Pancreas (tissue), 10 donors: ENCODE measurements at regions not wholly inside any gene's neighbourhood (a gene's known extent, or its start where the extent isn't known, plus 50 kb on each side); places are given as distances from the start of the nearest gene placed in this dataset.
"Not testable (repeated sequence)": the region's sequence is repeated elsewhere in the genome, so short reads cannot be mapped to it uniquely, and the experiment has no call there.

Experiments
- ATAC-seq, 4 donors: fragments of 200-7000 bp; cut with Tn5 transposase; one replicate each; pipeline versions ENCODE4 v1.8.0 to v1.9.1; 2020; ENCODE audit warnings: mild to moderate bottlenecking in 4 of 4, moderate library complexity in 4 of 4
- DNase-seq, 6 donors: peaks; one replicate each; pipeline ENCODE4 v3.0.0-alpha.2; 2020
- FAIRE-seq: peaks from 2 replicates; lab custom pipeline; 2012; peaks lifted over from hg19 to GRCh38; lab: Jason Lieb, UNC
- H3K27ac ChIP-seq, 4 donors: fragments of 200-600 bp; sonication (generic); 1 replicate in 3 of 4; 2 replicates in 1 of 4; pipeline versions ENCODE4 v1.5.0 to v1.8.0; 2020
- H3K27me3 ChIP-seq, 4 donors: fragments of 200-600 bp; one replicate each; pipeline ENCODE4 v1.8.0; 2021
- H3K36me3 ChIP-seq, 3 donors: fragments of 200-600 bp; sonication (generic) in 1 of 3; one replicate each; pipeline versions ENCODE4 v1.5.0 to v1.8.0; 2020 to 2021
- H3K4me1 ChIP-seq, 3 donors: fragments of 200-600 bp; one replicate each; pipeline ENCODE4 v1.8.0; 2021
- H3K4me3 ChIP-seq, 4 donors: fragments of 200-600 bp; sonication (generic) in 2 of 4; one replicate each; pipeline versions ENCODE4 v1.5.0 to v1.8.0; 2020 to 2021
- H3K9me3 ChIP-seq, 4 donors: fragments of 200-600 bp; one replicate each; pipeline ENCODE4 v1.8.0; 2021
- WGBS, 2 donors: extraction: QIAGEN DNeasy Blood & Tissue Kit; methylation state at CpG; one replicate each; pipeline ENCODE4 v1.1.7; 2013; 5-methylcytosine and 5-hydroxymethylcytosine counted together
- intact Hi-C, 3 donors: fragments of 100-400 bp; cut with DNase I; formaldehyde crosslinking; loops; one replicate each; pipeline versions ENCODE4 v1.11.1 to v1.14.2; 2022
- TF ChIP-seq, protein P1 (sequence below), 4 donors: fragments of 200-600 bp; sonication (generic) in 3 of 4; IDR thresholded peaks; one replicate each; pipeline versions ENCODE4 v1.5.0 to v1.8.0; 2021; ENCODE audit warnings: antibody characterized with exemption in 4 of 4
- donor health status: healthy with polysubstance abuse.
- donor health status: DM: no; HTN: no; CAD: no; lungs with moderate emphysema.
- donor health status: DM: no; HTN: no; CAD: no.
- donor health status: control.
- donor health status: control.
- donor health status: Bipolar disorder and iron deficiency.
- donor health status: DM: yes; HTN: yes; CAD: no.
- donor health status: DM: no; HTN: no; CAD: no.
- donor health status: DM: no; HTN: no; CAD: no.
- donor health status: DM: yes; HTN: yes; CAD: no.

GRCh38 chr17:22128171-22128570, 435.8 kb downstream of the KCNJ18 start:
- DNase-seq, result no peak
- no peaks in the 10 kb centered on the region for H3K4me1 ChIP-seq
- H3K9me3 ChIP-seq, result no peaks in the 10 kb centered on the region
- H3K27me3 ChIP-seq, result no peaks in the 10 kb centered on the region
- no peaks in the 10 kb centered on the region for H3K36me3 ChIP-seq
- intact Hi-C loops, result no loop called here
- H3K4me3 ChIP-seq, result no peak overlapping the region
- no peak overlapping the region for H3K27ac ChIP-seq
- WGBS, 2 donors, result 46 to 59% methylated on average over 1 of the region's 1 CpG
- no peak for ATAC-seq
- TF ChIP-seq, protein P1, sequence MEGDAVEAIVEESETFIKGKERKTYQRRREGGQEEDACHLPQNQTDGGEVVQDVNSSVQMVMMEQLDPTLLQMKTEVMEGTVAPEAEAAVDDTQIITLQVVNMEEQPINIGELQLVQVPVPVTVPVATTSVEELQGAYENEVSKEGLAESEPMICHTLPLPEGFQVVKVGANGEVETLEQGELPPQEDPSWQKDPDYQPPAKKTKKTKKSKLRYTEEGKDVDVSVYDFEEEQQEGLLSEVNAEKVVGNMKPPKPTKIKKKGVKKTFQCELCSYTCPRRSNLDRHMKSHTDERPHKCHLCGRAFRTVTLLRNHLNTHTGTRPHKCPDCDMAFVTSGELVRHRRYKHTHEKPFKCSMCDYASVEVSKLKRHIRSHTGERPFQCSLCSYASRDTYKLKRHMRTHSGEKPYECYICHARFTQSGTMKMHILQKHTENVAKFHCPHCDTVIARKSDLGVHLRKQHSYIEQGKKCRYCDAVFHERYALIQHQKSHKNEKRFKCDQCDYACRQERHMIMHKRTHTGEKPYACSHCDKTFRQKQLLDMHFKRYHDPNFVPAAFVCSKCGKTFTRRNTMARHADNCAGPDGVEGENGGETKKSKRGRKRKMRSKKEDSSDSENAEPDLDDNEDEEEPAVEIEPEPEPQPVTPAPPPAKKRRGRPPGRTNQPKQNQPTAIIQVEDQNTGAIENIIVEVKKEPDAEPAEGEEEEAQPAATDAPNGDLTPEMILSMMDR (IDR thresholded peaks at IDR 0.05), result no peak
- no peak for FAIRE-seq

- Histone ChIP-seq H3K4me1 (no peaks in the 10 kb centered on the region), H3K9me3 (no peaks in the 10 kb centered on the region), H3K27ac (no peak overlapping the region), H3K27me3 (no peaks in the 10 kb centered on the region), H3K36me3 (no peaks in the 10 kb centered on the region), H3K4me3 (no peak overlapping the region)
- TF ChIP-seq, protein P1 (IDR thresholded peaks at IDR 0.05), result no peak
- DNase-seq, result no peak
- WGBS, 2 donors, result 90 to 98% methylated on average over 1 of the region's 1 CpG
- no peak for FAIRE-seq
- no peak for ATAC-seq
- intact Hi-C loops, result no loop called here
These were observed 436.4 kb downstream of the KCNJ18 start for GRCh38 chr17:22128723-22129122.

- intact Hi-C loops, ATAC-seq, H3K27ac ChIP-seq, H3K4me1 ChIP-seq, H3K4me3 ChIP-seq, DNase-seq, FAIRE-seq, H3K9me3 ChIP-seq, H3K27me3 ChIP-seq, H3K36me3 ChIP-seq: not testable (repeated sequence)
- 21 to 28% methylated on average over 5 of the region's 5 CpGs for WGBS, 2 donors
These were observed 437.6 kb downstream of the KCNJ18 start for GRCh38 chr17:22129920-22130319.

- Histone ChIP-seq H3K36me3 (no peaks in the 10 kb centered on the region), H3K27ac (no peak overlapping the region), H3K9me3 (no peaks in the 10 kb centered on the region), H3K27me3 (no peaks in the 10 kb centered on the region), H3K4me3 (no peak overlapping the region), H3K4me1 (no peaks in the 10 kb centered on the region)
- intact Hi-C loops, result no loop called here
- ATAC-seq, result no peak
- TF ChIP-seq, protein P1 (IDR thresholded peaks at IDR 0.05), result no peak
- no peak for DNase-seq
- no peak for FAIRE-seq
- WGBS, 2 donors, result 11 to 12% methylated on average over 1 of the region's 1 CpG
These were observed 439.4 kb downstream of the KCNJ18 start for GRCh38 chr17:22131740-22132139.

GRCh38 chr17:22138861-22139469, 446.6 kb downstream of the KCNJ18 start:
- ATAC-seq, result no peak
- TF ChIP-seq, protein P1 (IDR thresholded peaks at IDR 0.05), result no peak
- no peaks in the 10 kb centered on the region for H3K9me3 ChIP-seq
- H3K27ac ChIP-seq, result no peak overlapping the region
- H3K27me3 ChIP-seq, result no peaks in the 10 kb centered on the region
- H3K36me3 ChIP-seq, result no peaks in the 10 kb centered on the region
- DNase-seq, result no peak
- 19 to 28% methylated on average over 2 of the region's 2 CpGs for WGBS, 2 donors
- H3K4me1 ChIP-seq, result no peaks in the 10 kb centered on the region
- FAIRE-seq, result no peak
- intact Hi-C loops, result no loop called here
- no peak overlapping the region for H3K4me3 ChIP-seq
